B cell (primary cell): ENCODE measurements at regions not wholly inside any gene's neighbourhood (a gene's known extent, or its start where the extent isn't known, plus 50 kb on each side); places are given as distances from the start of the nearest gene placed in this dataset.

Source experiments
- ATAC-seq: fragments of 200-7000 bp; cut with Tn5 transposase; one replicate; pipeline ENCODE4 v1.10.0; 2021; ENCODE audit warnings: low read depth, mild to moderate bottlenecking, moderate number of reproducible peaks, moderate library complexity
- CTCF ChIA-PET: fragments of 350-600 bp; sonication (Branson Sonifier 250); formaldehyde crosslinking; loops from one replicate; lab custom pipeline; 2021; ENCODE audit warnings: antibody characterized with exemption, inconsistent platforms; lab: Charles Lee
- POLR2A ChIA-PET: fragments of 350-600 bp; sonication (Branson Sonifier 250); formaldehyde crosslinking; loops from one replicate; lab custom pipeline; 2021; ENCODE audit warnings: antibody characterized with exemption; lab: Charles Lee
- DNase-seq: peaks from one replicate; pipeline ENCODE4 v3.0.0; 2013
- H2AFZ ChIP-seq: 2 replicates; pipeline ENCODE4 v1.6.1; 2012; ENCODE audit warnings: mild to moderate bottlenecking, low read depth, low read length; ENCODE audit not compliant: insufficient read depth, poor library complexity, severe bottlenecking
- H3K27ac ChIP-seq, 2 donors: 1 replicate in 1 of 2; 2 replicates in 1 of 2; pipeline ENCODE4 v1.5.1; 2012 to 2013; ENCODE audit warnings: low read length in 2 of 2, mild to moderate bottlenecking in 2 of 2, moderate library complexity in 1 of 2
- H3K27me3 ChIP-seq, 4 experiments: fragments of 200-600 bp in 1 of 4; sonication (generic) in 1 of 4; replicated peaks in 1 of 4; 1 replicate in 2 of 4; 2 replicates in 2 of 4; pipeline versions ENCODE4 v1.6.1 to v1.7.0; 2013 to 2016; ENCODE audit warnings: low read length in 3 of 4, mild to moderate bottlenecking in 2 of 4, mixed read lengths in 1 of 4, moderate library complexity in 1 of 4; ENCODE audit not compliant: insufficient read depth in 4 of 4, control insufficient read depth in 3 of 4; ENCODE audit errors: control extremely low read depth in 1 of 4
- H3K36me3 ChIP-seq, 2 experiments: replicated peaks in 1 of 2; 1 replicate in 1 of 2; 2 replicates in 1 of 2; pipeline versions ENCODE4 v1.6.1 to v1.7.1; 2013; ENCODE audit warnings: low read length in 1 of 2; ENCODE audit not compliant: insufficient read depth in 2 of 2, control insufficient read depth in 1 of 2; ENCODE audit errors: control extremely low read depth in 1 of 2, extremely low read depth in 1 of 2
- H3K4me1 ChIP-seq, 2 donors: fragments of 200-600 bp in 1 of 2; sonication (generic) in 1 of 2; 1 replicate in 1 of 2; 2 replicates in 1 of 2; pipeline versions ENCODE4 v1.5.1 to v1.6.1; 2013 to 2017; ENCODE audit warnings: low read length in 2 of 2; ENCODE audit not compliant: control insufficient read depth in 2 of 2, insufficient read depth in 2 of 2
- H3K4me2 ChIP-seq: replicated peaks from 2 replicates; pipeline ENCODE3; 2012; ENCODE audit warnings: mild to moderate bottlenecking, low read depth, low read length; ENCODE audit not compliant: poor library complexity, severe bottlenecking
- H3K4me3 ChIP-seq, 5 experiments: fragments of 200-600 bp in 1 of 5; sonication (generic) in 1 of 5; 1 replicate in 3 of 5; 2 replicates in 2 of 5; pipeline versions ENCODE4 v1.5.1 to v1.7.0; 2011 to 2016; ENCODE audit warnings: low read length in 4 of 5, mild to moderate bottlenecking in 4 of 5, low read depth in 2 of 5, control low read depth in 1 of 5, moderate library complexity in 1 of 5; ENCODE audit not compliant: insufficient read depth in 1 of 5; ENCODE audit errors: control extremely low read depth in 1 of 5, extremely low read depth in 1 of 5
- H3K79me2 ChIP-seq: fragments of 200-600 bp; sonication (generic); one replicate; pipeline ENCODE4 v1.6.0; 2016; ENCODE audit warnings: low read length; ENCODE audit not compliant: control insufficient read depth, insufficient read depth
- H3K9ac ChIP-seq: fragments of 200-600 bp; sonication (generic); 2 replicates; pipeline ENCODE4 v1.6.1; 2017; ENCODE audit warnings: mild to moderate bottlenecking, low read length, moderate library complexity
- H3K9me3 ChIP-seq, 3 donors: one replicate each; pipeline versions ENCODE4 v1.6.1 to v1.7.1; 2013; ENCODE audit warnings: low read length in 2 of 3; ENCODE audit not compliant: control insufficient read depth in 2 of 3, insufficient read depth in 1 of 3; ENCODE audit errors: control extremely low read depth in 1 of 3
- H4K20me1 ChIP-seq: 2 replicates; pipeline ENCODE4 v1.6.0; 2012; ENCODE audit warnings: mild to moderate bottlenecking, low read length; ENCODE audit not compliant: insufficient read depth, control insufficient read depth, poor library complexity, severe bottlenecking
- H3K27ac Mint-ChIP-seq: one replicate; pipeline ENCODE4 v1.8.0; 2021; ENCODE audit warnings: mixed read lengths
- H3K27me3 Mint-ChIP-seq: one replicate; pipeline ENCODE4 v1.8.0; 2021; ENCODE audit warnings: mixed read lengths
- H3K4me1 Mint-ChIP-seq: one replicate; pipeline ENCODE4 v1.8.0; 2021; ENCODE audit warnings: mixed read lengths
- H3K4me3 Mint-ChIP-seq: one replicate; pipeline ENCODE4 v1.8.0; 2021; ENCODE audit warnings: mixed read lengths
- H3K9me3 Mint-ChIP-seq: one replicate; pipeline ENCODE4 v1.8.0; 2022; ENCODE audit warnings: mixed read lengths; ENCODE audit not compliant: insufficient read depth
- EZH2 ChIP-seq: IDR thresholded peaks from 2 replicates; pipeline ENCODE4 v1.6.1; 2012; ENCODE audit warnings: borderline replicate concordance, low read depth, mild to moderate bottlenecking, moderate library complexity, low read length; ENCODE audit not compliant: insufficient read depth, poor library complexity, severe bottlenecking
- WGBS: methylation state at CpG from one replicate; pipeline ENCODE4 v1.1.5; 2013; ENCODE audit warnings: missing lambda C conversion rate; ENCODE audit not compliant: insufficient coverage; 5-methylcytosine and 5-hydroxymethylcytosine counted together
- intact Hi-C: fragments of 100-400 bp; cut with micrococcal nuclease; formaldehyde crosslinking; loops from one replicate; pipeline ENCODE4 v1.10.0; 2022
- TF ChIP-seq, protein P1 (sequence below): fragments of 200-600 bp; IDR thresholded peaks from one replicate; pipeline ENCODE4 v1.8.0; 2022; ENCODE audit warnings: antibody characterized with exemption, mild to moderate bottlenecking

DNA sequence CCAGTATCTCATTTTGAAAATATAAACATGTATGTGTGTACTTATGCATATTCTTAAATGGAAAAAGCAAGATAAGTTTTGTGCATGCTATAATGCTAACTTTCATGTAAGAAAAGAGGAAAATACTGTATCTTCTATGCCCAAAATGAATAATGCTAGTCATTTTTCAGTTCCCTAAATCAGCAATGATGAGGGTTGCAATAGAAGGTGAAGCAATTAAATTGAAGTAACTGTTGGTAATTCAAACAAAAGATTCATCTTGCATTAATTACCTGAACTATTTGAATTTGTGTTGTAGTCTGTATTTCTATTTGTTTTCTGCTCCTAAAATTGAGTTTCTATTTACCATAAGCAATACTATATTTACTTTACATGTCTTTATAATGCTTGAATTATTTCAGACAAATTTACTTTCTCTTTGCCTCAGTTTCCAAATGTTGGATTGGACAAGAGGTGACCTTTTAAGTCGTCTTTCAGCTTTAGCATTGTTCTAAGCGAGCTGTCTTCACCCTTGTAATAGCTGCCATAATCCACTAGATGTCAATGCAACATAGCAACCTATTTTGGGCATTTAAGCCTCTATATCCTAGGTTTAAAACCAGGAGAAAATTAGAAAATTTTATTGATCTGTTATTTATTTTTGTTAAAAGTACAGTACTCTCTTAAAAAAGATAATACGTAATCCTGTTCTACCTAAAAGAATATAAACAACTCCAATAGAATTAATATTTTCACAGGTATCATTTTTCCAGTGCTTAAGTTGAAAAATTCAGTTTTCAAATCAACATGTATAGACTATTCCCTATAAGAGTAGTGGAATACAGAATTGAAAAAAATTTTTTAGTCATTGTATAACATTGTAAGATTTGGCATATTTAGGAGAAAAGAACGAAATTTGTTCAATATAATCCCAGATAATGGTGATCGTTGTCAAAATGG, 52.3 kb upstream of the IFNGR1 start:
- ATAC-seq (peak; percentile 72), DNase-seq (peak; percentile 63)
- intact Hi-C loops: loop anchor here (1.0 to 10.0 kb wide), 4 partner anchors 43 to 213 kb away; no protein-coding TSS in a partner anchor
- no peaks in the 10 kb centered on the region for H4K20me1 ChIP-seq
- H3K27me3 Mint-ChIP-seq: no peaks in the 10 kb centered on the region
- no peak overlapping the region for H3K4me3 ChIP-seq
- WGBS: no CpG with 5 or more reads among the region's 5 CpGs
- H3K27ac ChIP-seq: no peak overlapping the region
- POLR2A ChIA-PET: no interaction called here
- H3K4me3 Mint-ChIP-seq: no peak overlapping the region
- H3K79me2 ChIP-seq: no peaks in the 10 kb centered on the region
- no peak overlapping the region for H3K9ac ChIP-seq
- peaks cover 15% of the 10 kb centered on the region for H3K4me1 Mint-ChIP-seq
- H3K9me3 Mint-ChIP-seq: no peaks in the 10 kb centered on the region
- H2AFZ ChIP-seq: no peak overlapping the region
- H3K27me3 ChIP-seq: no peaks in the 10 kb centered on the region
- H3K4me2 ChIP-seq: peak overlapping the region; percentile 11
- no peak for TF ChIP-seq EZH2
- TF ChIP-seq, protein P1, sequence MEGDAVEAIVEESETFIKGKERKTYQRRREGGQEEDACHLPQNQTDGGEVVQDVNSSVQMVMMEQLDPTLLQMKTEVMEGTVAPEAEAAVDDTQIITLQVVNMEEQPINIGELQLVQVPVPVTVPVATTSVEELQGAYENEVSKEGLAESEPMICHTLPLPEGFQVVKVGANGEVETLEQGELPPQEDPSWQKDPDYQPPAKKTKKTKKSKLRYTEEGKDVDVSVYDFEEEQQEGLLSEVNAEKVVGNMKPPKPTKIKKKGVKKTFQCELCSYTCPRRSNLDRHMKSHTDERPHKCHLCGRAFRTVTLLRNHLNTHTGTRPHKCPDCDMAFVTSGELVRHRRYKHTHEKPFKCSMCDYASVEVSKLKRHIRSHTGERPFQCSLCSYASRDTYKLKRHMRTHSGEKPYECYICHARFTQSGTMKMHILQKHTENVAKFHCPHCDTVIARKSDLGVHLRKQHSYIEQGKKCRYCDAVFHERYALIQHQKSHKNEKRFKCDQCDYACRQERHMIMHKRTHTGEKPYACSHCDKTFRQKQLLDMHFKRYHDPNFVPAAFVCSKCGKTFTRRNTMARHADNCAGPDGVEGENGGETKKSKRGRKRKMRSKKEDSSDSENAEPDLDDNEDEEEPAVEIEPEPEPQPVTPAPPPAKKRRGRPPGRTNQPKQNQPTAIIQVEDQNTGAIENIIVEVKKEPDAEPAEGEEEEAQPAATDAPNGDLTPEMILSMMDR: peak; percentile 93
- no peak overlapping the region for H3K27ac Mint-ChIP-seq
- H3K4me1 ChIP-seq: peaks cover 5 to 14% of the 10 kb centered on the region in 2 donors
- no peaks in the 10 kb centered on the region for H3K9me3 ChIP-seq
- CTCF ChIA-PET: interaction anchor here (0.7 to 3.5 kb wide), 32 partner anchors 9 to 441 kb away, joined by 3 to 55 read pairs (median 4); no protein-coding TSS in a partner anchor
- no peaks in the 10 kb centered on the region for H3K36me3 ChIP-seq

DNA sequence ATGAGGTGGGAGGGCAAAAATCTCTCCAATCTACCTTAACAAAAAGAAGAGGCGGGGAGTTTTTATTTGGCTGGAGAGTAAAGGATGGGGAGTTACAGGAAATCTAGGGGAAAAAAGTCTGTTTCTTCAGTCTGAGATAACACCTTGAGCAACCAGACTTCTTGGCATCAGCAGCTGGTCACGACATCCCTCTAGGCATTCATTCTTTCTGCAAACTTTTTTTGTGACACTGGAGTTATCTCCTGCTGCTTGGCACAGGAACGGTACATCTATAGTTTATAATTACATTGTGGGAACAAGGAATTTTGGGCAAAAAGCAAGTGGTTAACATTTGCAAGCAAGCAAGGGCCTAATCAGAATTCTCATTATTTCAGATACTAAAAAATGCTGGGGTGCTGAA, 50.6 kb upstream of the IFNGR1 start:
- Histone ChIP-seq H3K36me3 (no peaks in the 10 kb centered on the region), H2AFZ (no peak overlapping the region), H3K4me3 (no peak overlapping the region), H3K9ac (no peak overlapping the region), H3K9me3 (no peaks in the 10 kb centered on the region), H3K4me2 (no peak overlapping the region), H3K4me1 (peaks cover 5 to 14% of the 10 kb centered on the region in 2 donors), H4K20me1 (no peaks in the 10 kb centered on the region), H3K27ac (no peak overlapping the region), H3K27me3 (no peaks in the 10 kb centered on the region), H3K79me2 (no peaks in the 10 kb centered on the region)
- Mint-ChIP-seq H3K27me3 (no peaks in the 10 kb centered on the region), H3K4me1 (peaks cover 13% of the 10 kb centered on the region), H3K9me3 (no peaks in the 10 kb centered on the region), H3K27ac (no peak overlapping the region), H3K4me3 (no peak overlapping the region)
- WGBS: 100% methylated on average over 1 of the region's 3 CpGs
- no peak for DNase-seq
- no peak for ATAC-seq
- intact Hi-C loops: loop anchor here (10.0 kb wide), 1 partner anchor 215 kb away; no protein-coding TSS in a partner anchor
- TF ChIP-seq EZH2: no peak
- TF ChIP-seq, protein P1: no peak
- POLR2A ChIA-PET: no interaction called here
- CTCF ChIA-PET: interaction anchor here (0.8 to 3.5 kb wide), 10 partner anchors 10 to 372 kb away, joined by 3 to 55 read pairs (median 8); no protein-coding TSS in a partner anchor
